Fibroblast of lung (primary cell): ENCODE measurements at regions not wholly inside any gene's neighbourhood (a gene's known extent, or its start where the extent isn't known, plus 50 kb on each side); places are given as distances from the start of the nearest gene placed in this dataset.

ENCODE experiments used
- CTCF ChIP-seq, 2 donors: IDR thresholded peaks in 1 of 2; conservative IDR thresholded peaks in 1 of 2; 1 replicate in 1 of 2; 2 replicates in 1 of 2; pipeline ENCODE4 v1.5.1; 2011 to 2012; ENCODE audit warnings: low read length in 2 of 2, control low read depth in 1 of 2, inconsistent platforms in 1 of 2, low read depth in 1 of 2, mild to moderate bottlenecking in 1 of 2
- EZH2 ChIP-seq: IDR thresholded peaks from 2 replicates; pipeline ENCODE4 v1.5.1; 2012; ENCODE audit warnings: low read length, control low read depth, mild to moderate bottlenecking; ENCODE audit errors: missing control alignments

GRCh38 chr10:9301554-9301953 is 1247.1 kb downstream of the GATA3 start:
- TF ChIP-seq CTCF (conservative IDR thresholded peaks at IDR 0.05 in 1 of 2, IDR thresholded peaks at IDR 0.05 in 1 of 2; ENCODE audit: low read depth in 1 of 2, low read length in 2 of 2) (no peak), EZH2 (no peak)
